ENCODE measurements at regions not wholly inside any gene's neighbourhood (a gene's known extent, or its start where the extent isn't known, plus 50 kb on each side); places are given as distances from the start of the nearest gene placed in this dataset.

- Mint-ChIP-seq H3K9me3 (no peaks in the 10 kb centered on the region), H3K36me3 (ENCODE audit: insufficient read depth) (no peaks in the 10 kb centered on the region), H3K4me3 (no peak overlapping the region), H3K27me3 (no peaks in the 10 kb centered on the region), H3K27ac (ENCODE audit: low read depth) (no peak overlapping the region), H3K4me1 (peaks cover 33% of the 10 kb centered on the region)
- DNase-seq (ENCODE audit: low spot score in 2 of 2) (no peak), ATAC-seq (replicated peaks; ENCODE audit: extremely low read depth, poor library complexity, severe bottlenecking) (no peak)
These were observed 324.9 kb upstream of the GATB start for GRCh38 chr4:152085657-152086056.

- H3K27ac Mint-ChIP-seq (ENCODE audit: low read depth), result no peak overlapping the region
- no peaks in the 10 kb centered on the region for H3K9me3 Mint-ChIP-seq
- no peaks in the 10 kb centered on the region for H3K27me3 Mint-ChIP-seq
- ATAC-seq (replicated peaks; ENCODE audit: extremely low read depth, poor library complexity, severe bottlenecking), result no peak
- H3K4me1 Mint-ChIP-seq, result peaks cover 42% of the 10 kb centered on the region
- no peak overlapping the region for H3K4me3 Mint-ChIP-seq
- H3K36me3 Mint-ChIP-seq (ENCODE audit: insufficient read depth), result peaks cover 1% of the 10 kb centered on the region
- DNase-seq (ENCODE audit: low spot score in 2 of 2), result no peak
These were observed 322.5 kb upstream of the GATB start for GRCh38 chr4:152083338-152083737.

- H3K27ac Mint-ChIP-seq (ENCODE audit: low read depth), result peak overlapping the region; percentile 24
- peaks cover 3% of the 10 kb centered on the region for H3K36me3 Mint-ChIP-seq (ENCODE audit: insufficient read depth)
- no peaks in the 10 kb centered on the region for H3K9me3 Mint-ChIP-seq
- no peak for ATAC-seq (replicated peaks; ENCODE audit: extremely low read depth, poor library complexity, severe bottlenecking)
- H3K4me3 Mint-ChIP-seq, result peak overlapping the region; percentile 21
- no peak for DNase-seq (ENCODE audit: low spot score in 2 of 2)
- no peaks in the 10 kb centered on the region for H3K27me3 Mint-ChIP-seq
- peaks cover 50% of the 10 kb centered on the region for H3K4me1 Mint-ChIP-seq
These were observed 320.2 kb upstream of the GATB start for GRCh38 chr4:152081024-152081423.

GRCh38 chr4:152079543-152080293 lies 318.9 kb upstream of the GATB start:
- Mint-ChIP-seq H3K27ac (ENCODE audit: low read depth) (peak overlapping the region; percentile 67), H3K4me1 (peaks cover 54% of the 10 kb centered on the region), H3K27me3 (no peaks in the 10 kb centered on the region), H3K9me3 (no peaks in the 10 kb centered on the region), H3K4me3 (peak overlapping the region; percentile 54), H3K36me3 (ENCODE audit: insufficient read depth) (peaks cover 3% of the 10 kb centered on the region)
- DNase-seq (ENCODE audit: low spot score in 2 of 2), result peak in 1 of 2 donors; percentile 22
- ATAC-seq (replicated peaks; ENCODE audit: extremely low read depth, poor library complexity, severe bottlenecking), result peak; percentile 83

- no peak for ATAC-seq (replicated peaks; ENCODE audit: extremely low read depth, poor library complexity, severe bottlenecking)
These were observed 318.3 kb upstream of the GATB start for GRCh38 chr4:152079079-152079478.

GRCh38 chr4:152077582-152077981 lies 316.8 kb upstream of the GATB start:
- Mint-ChIP-seq H3K27me3 (no peaks in the 10 kb centered on the region), H3K4me3 (no peak overlapping the region), H3K4me1 (peaks cover 51% of the 10 kb centered on the region), H3K9me3 (no peaks in the 10 kb centered on the region), H3K36me3 (ENCODE audit: insufficient read depth) (peaks cover 3% of the 10 kb centered on the region), H3K27ac (ENCODE audit: low read depth) (no peak overlapping the region)
- DNase-seq (ENCODE audit: low spot score in 2 of 2) (no peak), ATAC-seq (replicated peaks; ENCODE audit: extremely low read depth, poor library complexity, severe bottlenecking) (no peak)

More at GRCh38 chr4:152079079-152079478, 318.3 kb upstream of the GATB start:
- Mint-ChIP-seq H3K27ac (ENCODE audit: low read depth) (no peak overlapping the region), H3K4me3 (no peak overlapping the region), H3K4me1 (peaks cover 56% of the 10 kb centered on the region), H3K27me3 (no peaks in the 10 kb centered on the region), H3K36me3 (ENCODE audit: insufficient read depth) (peaks cover 3% of the 10 kb centered on the region), H3K9me3 (no peaks in the 10 kb centered on the region)
- DNase-seq (ENCODE audit: low spot score in 2 of 2), result no peak

GRCh38 chr4:152075253-152075928 lies 314.6 kb upstream of the GATB start:
- no peaks in the 10 kb centered on the region for H3K27me3 Mint-ChIP-seq
- no peak overlapping the region for H3K4me3 Mint-ChIP-seq
- H3K27ac Mint-ChIP-seq (ENCODE audit: low read depth), result no peak overlapping the region
- DNase-seq (ENCODE audit: low spot score in 2 of 2) (no peak), ATAC-seq (replicated peaks; ENCODE audit: extremely low read depth, poor library complexity, severe bottlenecking) (no peak)
- peaks cover 3% of the 10 kb centered on the region for H3K36me3 Mint-ChIP-seq (ENCODE audit: insufficient read depth)
- H3K4me1 Mint-ChIP-seq, result peaks cover 37% of the 10 kb centered on the region
- H3K9me3 Mint-ChIP-seq, result no peaks in the 10 kb centered on the region

- H3K9me3 Mint-ChIP-seq, result no peaks in the 10 kb centered on the region
- H3K36me3 Mint-ChIP-seq (ENCODE audit: insufficient read depth), result peaks cover 3% of the 10 kb centered on the region
- no peak for DNase-seq (ENCODE audit: low spot score in 2 of 2)
- H3K27ac Mint-ChIP-seq (ENCODE audit: low read depth), result no peak overlapping the region
- no peaks in the 10 kb centered on the region for H3K27me3 Mint-ChIP-seq
- no peak for ATAC-seq (replicated peaks; ENCODE audit: extremely low read depth, poor library complexity, severe bottlenecking)
- peaks cover 29% of the 10 kb centered on the region for H3K4me1 Mint-ChIP-seq
- no peak overlapping the region for H3K4me3 Mint-ChIP-seq
These were observed 313.8 kb upstream of the GATB start for GRCh38 chr4:152074573-152074972.

- Mint-ChIP-seq H3K27me3 (no peaks in the 10 kb centered on the region), H3K4me1 (peaks cover 24% of the 10 kb centered on the region), H3K27ac (ENCODE audit: low read depth) (no peak overlapping the region), H3K9me3 (no peaks in the 10 kb centered on the region), H3K36me3 (ENCODE audit: insufficient read depth) (peaks cover 3% of the 10 kb centered on the region), H3K4me3 (no peak overlapping the region)
- ATAC-seq (replicated peaks; ENCODE audit: extremely low read depth, poor library complexity, severe bottlenecking) (no peak), DNase-seq (ENCODE audit: low spot score in 2 of 2) (no peak)
These were observed 313.3 kb upstream of the GATB start for GRCh38 chr4:152074088-152074437.

- Mint-ChIP-seq H3K27ac (ENCODE audit: low read depth) (no peak overlapping the region), H3K36me3 (ENCODE audit: insufficient read depth) (peaks cover 3% of the 10 kb centered on the region), H3K9me3 (no peaks in the 10 kb centered on the region), H3K4me1 (peaks cover 26% of the 10 kb centered on the region), H3K4me3 (no peak overlapping the region), H3K27me3 (no peaks in the 10 kb centered on the region)
- ATAC-seq (replicated peaks; ENCODE audit: extremely low read depth, poor library complexity, severe bottlenecking), result no peak
- no peak for DNase-seq (ENCODE audit: low spot score in 2 of 2)
These were observed 312.7 kb upstream of the GATB start for GRCh38 chr4:152073351-152074087.

- peaks cover 2% of the 10 kb centered on the region for H3K9me3 Mint-ChIP-seq
- no peak overlapping the region for H3K27ac Mint-ChIP-seq (ENCODE audit: low read depth)
- ATAC-seq (replicated peaks; ENCODE audit: extremely low read depth, poor library complexity, severe bottlenecking) (no peak), DNase-seq (ENCODE audit: low spot score in 2 of 2) (no peak)
- H3K4me1 Mint-ChIP-seq, result peaks cover 27% of the 10 kb centered on the region
- no peaks in the 10 kb centered on the region for H3K27me3 Mint-ChIP-seq
- no peak overlapping the region for H3K4me3 Mint-ChIP-seq
- peaks cover 1% of the 10 kb centered on the region for H3K36me3 Mint-ChIP-seq (ENCODE audit: insufficient read depth)
These were observed 312.1 kb upstream of the GATB start for GRCh38 chr4:152072906-152073305.

- no peak for DNase-seq (ENCODE audit: low spot score in 2 of 2)
- Mint-ChIP-seq H3K36me3 (ENCODE audit: insufficient read depth) (peaks cover 3% of the 10 kb centered on the region), H3K4me3 (no peak overlapping the region), H3K27me3 (no peaks in the 10 kb centered on the region), H3K27ac (ENCODE audit: low read depth) (no peak overlapping the region), H3K9me3 (peaks cover 5% of the 10 kb centered on the region), H3K4me1 (peaks cover 22% of the 10 kb centered on the region)
- no peak for ATAC-seq (replicated peaks; ENCODE audit: extremely low read depth, poor library complexity, severe bottlenecking)
These were observed 311.2 kb upstream of the GATB start for GRCh38 chr4:152072001-152072485.
